IPS-18a (cell line): ENCODE measurements at regions not wholly inside any gene's neighbourhood (a gene's known extent, or its start where the extent isn't known, plus 50 kb on each side); places are given as distances from the start of the nearest gene placed in this dataset.
A peak's percentile ranks its signal among the peaks of the same experiment; 100 is the strongest.

Experiments
- H3K27ac ChIP-seq: one replicate; pipeline ENCODE4 v1.5.1; 2013; ENCODE audit warnings: low read length
- H3K27me3 ChIP-seq: one replicate; pipeline ENCODE4 v1.6.1; 2013; ENCODE audit warnings: mild to moderate bottlenecking, low read length; ENCODE audit not compliant: control insufficient read depth, insufficient read depth
- H3K36me3 ChIP-seq: one replicate; pipeline ENCODE4 v1.6.1; 2013; ENCODE audit warnings: low read depth, low read length; ENCODE audit not compliant: control insufficient read depth
- H3K4me1 ChIP-seq: one replicate; pipeline ENCODE4 v1.6.1; 2013; ENCODE audit warnings: low read depth, low read length; ENCODE audit not compliant: control insufficient read depth
- H3K4me3 ChIP-seq: one replicate; pipeline ENCODE4 v1.5.1; 2013; ENCODE audit warnings: low read length
- H3K9ac ChIP-seq: one replicate; pipeline ENCODE4 v1.6.1; 2013; ENCODE audit warnings: mild to moderate bottlenecking, low read length, moderate library complexity
- H3K9me3 ChIP-seq: one replicate; pipeline ENCODE4 v1.6.1; 2013; ENCODE audit warnings: low read depth, low read length; ENCODE audit not compliant: control insufficient read depth

GRCh38 chr13:111880185-111880584 is 186.8 kb upstream of the SOX1 start:
- no peaks in the 10 kb centered on the region for H3K36me3 ChIP-seq
- H3K9me3 ChIP-seq = no peaks in the 10 kb centered on the region
- no peak overlapping the region for H3K27ac ChIP-seq
- H3K27me3 ChIP-seq = no peaks in the 10 kb centered on the region
- H3K4me3 ChIP-seq = no peak overlapping the region
- H3K4me1 ChIP-seq = no peaks in the 10 kb centered on the region
- no peak overlapping the region for H3K9ac ChIP-seq

GRCh38 chr13:111881700-111882099 is 185.2 kb upstream of the SOX1 start:
- no peak overlapping the region for H3K27ac ChIP-seq
- H3K9me3 ChIP-seq = no peaks in the 10 kb centered on the region
- H3K9ac ChIP-seq = no peak overlapping the region
- no peaks in the 10 kb centered on the region for H3K36me3 ChIP-seq
- no peak overlapping the region for H3K4me3 ChIP-seq
- H3K4me1 ChIP-seq = no peaks in the 10 kb centered on the region
- H3K27me3 ChIP-seq = no peaks in the 10 kb centered on the region

GRCh38 chr13:111882351-111882750 is 184.6 kb upstream of the SOX1 start:
- Histone ChIP-seq H3K27me3 (no peaks in the 10 kb centered on the region), H3K27ac (no peak overlapping the region), H3K4me1 (no peaks in the 10 kb centered on the region), H3K36me3 (no peaks in the 10 kb centered on the region), H3K9me3 (no peaks in the 10 kb centered on the region), H3K4me3 (no peak overlapping the region), H3K9ac (no peak overlapping the region)

GRCh38 chr13:111883571-111884343 is 183.2 kb upstream of the SOX1 start:
- Histone ChIP-seq H3K36me3 (no peaks in the 10 kb centered on the region), H3K9me3 (no peaks in the 10 kb centered on the region), H3K4me1 (no peaks in the 10 kb centered on the region), H3K9ac (no peak overlapping the region), H3K27me3 (no peaks in the 10 kb centered on the region), H3K27ac (no peak overlapping the region), H3K4me3 (no peak overlapping the region)

DNA sequence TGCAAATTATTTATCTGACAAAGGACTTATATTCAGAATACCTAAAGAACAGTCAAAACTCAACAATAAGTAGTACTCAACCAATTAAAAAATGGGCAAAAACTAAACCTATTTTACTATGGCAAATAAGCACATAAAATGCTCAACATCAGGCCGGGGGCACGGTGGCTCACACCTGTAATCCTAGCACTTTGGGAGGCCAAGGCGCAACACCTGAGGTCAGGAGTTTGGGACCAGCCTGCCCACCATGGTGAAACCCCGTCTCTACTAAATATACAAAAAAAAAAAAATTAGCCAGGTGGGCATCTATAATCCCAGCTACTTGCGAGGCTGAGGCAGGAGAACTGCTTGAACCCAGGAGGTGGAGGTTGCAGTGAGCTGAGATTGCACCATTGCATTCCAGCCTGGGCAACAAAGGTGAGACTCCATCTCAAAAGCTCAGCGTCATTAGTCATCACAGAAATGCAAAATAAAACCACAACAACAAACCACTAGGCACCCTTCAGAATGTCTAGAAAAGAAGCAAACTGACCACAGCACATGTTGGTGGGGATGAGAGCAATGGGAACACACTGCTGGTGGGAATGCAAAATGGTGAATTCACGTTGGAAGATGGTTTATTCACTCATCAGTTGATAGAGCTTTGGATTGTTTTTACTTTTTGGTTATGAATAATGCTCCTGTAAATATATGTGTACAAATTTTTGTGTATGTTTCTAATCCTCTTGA is 180.6 kb upstream of the SOX1 start:
- Histone ChIP-seq H3K4me3 (no peak overlapping the region), H3K36me3 (no peaks in the 10 kb centered on the region), H3K27ac (no peak overlapping the region), H3K27me3 (peaks cover 10% of the 10 kb centered on the region), H3K4me1 (no peaks in the 10 kb centered on the region), H3K9me3 (no peaks in the 10 kb centered on the region), H3K9ac (no peak overlapping the region)

DNA sequence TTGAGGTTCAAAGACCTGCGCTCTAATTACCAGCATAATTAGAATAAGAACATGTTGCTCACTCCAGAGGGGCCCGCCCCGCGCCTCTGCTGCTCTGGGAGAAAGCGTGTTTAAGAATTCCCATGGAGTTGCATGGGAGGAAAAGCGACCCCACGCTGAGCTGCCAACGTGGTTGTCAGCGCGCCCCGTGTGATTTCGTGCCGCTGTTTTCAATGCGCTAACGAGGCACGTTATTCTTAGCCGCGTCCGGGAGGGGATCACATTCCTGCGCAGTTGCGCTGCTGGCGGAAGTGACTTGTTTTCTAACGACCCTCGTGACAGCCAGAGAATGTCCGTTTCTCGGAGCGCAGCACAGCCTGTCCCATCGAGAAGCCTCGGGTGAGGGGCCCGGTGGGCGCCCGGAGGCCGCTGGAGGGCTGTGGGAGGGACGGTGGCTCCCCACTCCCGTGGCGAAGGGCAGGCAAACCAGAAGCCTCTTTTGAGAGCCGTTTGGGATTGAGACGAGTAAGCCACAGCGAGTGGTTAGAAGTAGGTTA is 173.8 kb upstream of the SOX1 start:
- no peaks in the 10 kb centered on the region for H3K36me3 ChIP-seq
- peaks cover 49% of the 10 kb centered on the region for H3K27me3 ChIP-seq
- H3K4me3 ChIP-seq = peak overlapping the region; percentile 63

DNA sequence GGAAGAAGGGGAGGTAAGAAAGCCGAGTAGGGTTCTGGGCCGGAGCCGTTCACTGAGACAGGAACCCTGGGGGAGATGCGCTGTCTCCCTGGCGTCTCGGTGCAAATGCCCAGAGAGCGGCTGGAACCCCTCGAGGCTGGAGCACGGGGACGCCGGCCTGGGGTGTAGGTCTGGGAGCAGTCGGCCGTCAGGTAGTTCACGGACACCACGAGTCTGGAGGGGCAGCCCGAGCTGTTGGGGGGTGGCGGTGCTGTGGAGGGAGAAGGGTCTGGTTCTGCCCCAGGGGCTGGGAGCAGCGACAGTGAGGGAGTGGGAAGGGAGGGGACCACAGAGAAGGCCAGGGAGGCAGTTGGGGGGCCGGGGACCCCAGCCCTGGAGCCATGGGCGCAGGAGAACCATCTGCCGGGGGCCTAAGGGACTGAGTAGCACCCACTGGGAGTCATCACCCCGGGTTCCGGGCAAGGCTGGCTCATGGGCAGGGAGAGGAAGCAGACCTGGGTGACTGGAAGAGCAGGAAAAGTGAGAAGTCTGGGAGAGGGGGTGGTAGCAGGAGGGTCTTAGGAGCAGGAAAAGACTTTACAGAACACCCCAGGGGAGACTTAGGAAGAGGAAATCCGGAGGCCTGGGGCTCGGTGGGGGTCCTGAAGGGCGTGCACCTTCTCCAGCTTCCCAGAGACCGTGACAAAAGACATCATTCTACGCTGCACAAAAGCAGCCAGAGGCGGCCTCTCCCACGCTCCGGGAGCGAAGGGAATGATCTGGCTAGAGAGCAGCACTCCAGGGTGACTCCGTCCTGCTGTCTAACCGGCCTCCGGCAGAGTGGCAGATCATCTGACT is 173.1 kb upstream of the SOX1 start:
- Histone ChIP-seq H3K9me3 (no peaks in the 10 kb centered on the region), H3K4me1 (peaks cover 15% of the 10 kb centered on the region), H3K9ac (peak overlapping the region; percentile 52), H3K4me3 (peak overlapping the region; percentile 63), H3K27me3 (peaks cover 49% of the 10 kb centered on the region), H3K36me3 (no peaks in the 10 kb centered on the region), H3K27ac (no peak overlapping the region)

More for the DNA sequence above, 173.8 kb upstream of the SOX1 start:
- H3K27ac ChIP-seq = no peak overlapping the region
- peak overlapping the region; percentile 52 for H3K9ac ChIP-seq
- peaks cover 15% of the 10 kb centered on the region for H3K4me1 ChIP-seq
- no peaks in the 10 kb centered on the region for H3K9me3 ChIP-seq

GRCh38 chr13:111895896-111896821 is 170.8 kb upstream of the SOX1 start:
- H3K9me3 ChIP-seq = no peaks in the 10 kb centered on the region
- no peak overlapping the region for H3K27ac ChIP-seq
- H3K27me3 ChIP-seq = peaks cover 41% of the 10 kb centered on the region
- H3K36me3 ChIP-seq = no peaks in the 10 kb centered on the region
- peaks cover 15% of the 10 kb centered on the region for H3K4me1 ChIP-seq
- H3K4me3 ChIP-seq = no peak overlapping the region
- no peak overlapping the region for H3K9ac ChIP-seq

- peaks cover 29% of the 10 kb centered on the region for H3K27me3 ChIP-seq
- H3K27ac ChIP-seq = no peak overlapping the region
- H3K9ac ChIP-seq = no peak overlapping the region
- H3K9me3 ChIP-seq = no peaks in the 10 kb centered on the region
- H3K36me3 ChIP-seq = no peaks in the 10 kb centered on the region
- no peak overlapping the region for H3K4me3 ChIP-seq
- H3K4me1 ChIP-seq = peaks cover 12% of the 10 kb centered on the region
Measured at GRCh38 chr13:111897178-111897845, 169.6 kb upstream of the SOX1 start.

GRCh38 chr13:111897846-111898215 is 169.1 kb upstream of the SOX1 start:
- Histone ChIP-seq H3K4me3 (no peak overlapping the region), H3K9ac (no peak overlapping the region), H3K9me3 (no peaks in the 10 kb centered on the region), H3K36me3 (no peaks in the 10 kb centered on the region), H3K27me3 (peaks cover 24% of the 10 kb centered on the region), H3K4me1 (peaks cover 7% of the 10 kb centered on the region), H3K27ac (no peak overlapping the region)
